GM23338 (cell line): ENCODE measurements at regions not wholly inside any gene's neighbourhood (a gene's known extent, or its start where the extent isn't known, plus 50 kb on each side); places are given as distances from the start of the nearest gene placed in this dataset.

ENCODE experiments used
- ATAC-seq: fragments of 200-7000 bp; cut with Tn5 transposase; 3 replicates; pipeline ENCODE4 v1.9.1; 2020
- DNase-seq: peaks from one replicate; pipeline ENCODE4 v3.0.0-alpha.2; 2015; ENCODE audit warnings: low spot score
- H2AFZ ChIP-seq: fragments of 200-600 bp; sonication (generic); 2 replicates; pipeline ENCODE4 v1.8.0; 2016; ENCODE audit warnings: antibody characterized with exemption, mild to moderate bottlenecking, moderate library complexity
- H3F3A ChIP-seq: fragments of 200-600 bp; sonication (generic); replicated peaks from 2 replicates; pipeline ENCODE4 v1.8.0; 2017; ENCODE audit warnings: antibody characterized with exemption, mixed run types, low read depth
- H3K27ac ChIP-seq: fragments of 200-600 bp; sonication (generic); 2 replicates; pipeline ENCODE4 v1.6.1; 2016; ENCODE audit warnings: low read depth
- H3K27me3 ChIP-seq: fragments of 200-600 bp; sonication (generic); 2 replicates; pipeline ENCODE4 v1.8.0; 2016; ENCODE audit warnings: mild to moderate bottlenecking, mixed run types, moderate library complexity; ENCODE audit not compliant: insufficient read depth
- H3K36me3 ChIP-seq: fragments of 200-600 bp; sonication (generic); 2 replicates; pipeline ENCODE4 v1.8.0; 2016; ENCODE audit warnings: mild to moderate bottlenecking; ENCODE audit not compliant: insufficient read depth
- H3K4me1 ChIP-seq: fragments of 200-600 bp; sonication (generic); 2 replicates; pipeline ENCODE4 v1.8.0; 2016; ENCODE audit warnings: mild to moderate bottlenecking, moderate library complexity; ENCODE audit not compliant: insufficient read depth
- H3K4me2 ChIP-seq: fragments of 200-600 bp; sonication (generic); 2 replicates; pipeline ENCODE4 v1.7.1; 2017; ENCODE audit warnings: mixed run types
- H3K4me3 ChIP-seq: fragments of 200-600 bp; sonication (generic); 2 replicates; pipeline ENCODE4 v1.6.1; 2016; ENCODE audit warnings: mixed run types
- H3K79me2 ChIP-seq: fragments of 200-600 bp; sonication (generic); replicated peaks from 2 replicates; pipeline ENCODE4 v1.8.0; 2017; ENCODE audit warnings: mild to moderate bottlenecking; ENCODE audit not compliant: insufficient read depth
- H3K9me2 ChIP-seq: fragments of 200-600 bp; sonication (generic); 2 replicates; pipeline ENCODE4 v1.8.0; 2017; ENCODE audit not compliant: insufficient read depth
- H4K20me1 ChIP-seq: fragments of 200-600 bp; sonication (generic); replicated peaks from 2 replicates; pipeline ENCODE4 v1.8.0; 2017; ENCODE audit warnings: mild to moderate bottlenecking; ENCODE audit not compliant: insufficient read depth
- H3K27ac Mint-ChIP-seq: 2 replicates; pipeline ENCODE4 v1.8.0; 2020; ENCODE audit warnings: inconsistent platforms, mild to moderate bottlenecking, moderate library complexity, mixed read lengths
- H3K27me3 Mint-ChIP-seq: 3 replicates; pipeline ENCODE4 v1.8.0; 2022; ENCODE audit warnings: low read depth, mild to moderate bottlenecking, moderate library complexity, mixed read lengths, inconsistent platforms; ENCODE audit not compliant: insufficient read depth, poor library complexity
- H3K36me3 Mint-ChIP-seq: 3 replicates; pipeline ENCODE4 v1.8.0; 2021; ENCODE audit warnings: low read depth, mild to moderate bottlenecking, inconsistent platforms, moderate library complexity, mixed read lengths
- H3K4me1 Mint-ChIP-seq: 3 replicates; pipeline ENCODE4 v1.8.0; 2020; ENCODE audit warnings: mild to moderate bottlenecking, inconsistent platforms, mixed read lengths
- H3K4me3 Mint-ChIP-seq: 3 replicates; pipeline ENCODE4 v1.8.0; 2021; ENCODE audit warnings: moderate library complexity, mild to moderate bottlenecking, inconsistent platforms, mixed read lengths
- H3K9me3 Mint-ChIP-seq: 3 replicates; pipeline ENCODE4 v1.8.0; 2020; ENCODE audit warnings: moderate library complexity, mild to moderate bottlenecking, inconsistent platforms, mixed read lengths
- CREB1 ChIP-seq: fragments of 250-450 bp; sonication (Bioruptor Pico); IDR thresholded peaks from 2 replicates; pipeline ENCODE4 v1.5.0; 2020; ENCODE audit warnings: low read depth, mild to moderate bottlenecking, moderate library complexity
- ETS1 ChIP-seq: IDR thresholded peaks from 2 replicates; pipeline ENCODE4 v1.6.1; 2016; ENCODE audit warnings: antibody characterized with exemption
- EZH2 ChIP-seq: fragments of 200-600 bp; sonication (generic); IDR thresholded peaks from one replicate; pipeline ENCODE4 v1.8.0; 2017; ENCODE audit warnings: antibody characterized with exemption, mild to moderate bottlenecking, low read depth; ENCODE audit not compliant: unreplicated experiment
- EZH2phosphoT487 ChIP-seq: fragments of 200-600 bp; sonication (generic); IDR thresholded peaks from one replicate; pipeline ENCODE4 v1.8.1; 2018; ENCODE audit warnings: antibody characterized with exemption; ENCODE audit not compliant: unreplicated experiment
- JUNB ChIP-seq: IDR thresholded peaks from one replicate; pipeline ENCODE4 v1.6.1; 2016; ENCODE audit warnings: antibody characterized with exemption; ENCODE audit not compliant: unreplicated experiment
- NANOG ChIP-seq: IDR thresholded peaks from 2 replicates; pipeline ENCODE4 v1.6.1; 2016; ENCODE audit warnings: antibody characterized with exemption, borderline replicate concordance
- POLR2AphosphoS5 ChIP-seq: IDR thresholded peaks from 2 replicates; pipeline ENCODE4 v1.6.1; 2016; ENCODE audit warnings: antibody characterized with exemption, low read depth
- REST ChIP-seq: IDR thresholded peaks from one replicate; pipeline ENCODE4 v1.6.1; 2018; ENCODE audit warnings: antibody characterized with exemption; ENCODE audit not compliant: unreplicated experiment
- STAT1 ChIP-seq: IDR thresholded peaks from one replicate; pipeline ENCODE4 v1.6.1; 2016; ENCODE audit warnings: antibody characterized with exemption; ENCODE audit not compliant: unreplicated experiment
- ZNF114 ChIP-seq: fragments of 250-450 bp; sonication (Bioruptor Pico); IDR thresholded peaks from 2 replicates; pipeline ENCODE4 v1.5.0; 2020; ENCODE audit warnings: mild to moderate bottlenecking, moderate library complexity
- ZNF331 ChIP-seq: fragments of 250-450 bp; sonication (Bioruptor Pico); IDR thresholded peaks from 2 replicates; pipeline ENCODE4 v1.5.0; 2020; ENCODE audit warnings: low read depth, mild to moderate bottlenecking, moderate library complexity
- TF ChIP-seq, protein P1 (sequence below): fragments of 250-450 bp; sonication (Bioruptor Pico); IDR thresholded peaks from 2 replicates; pipeline ENCODE4 v1.5.0; 2020; ENCODE audit warnings: mild to moderate bottlenecking, moderate library complexity
- TF ChIP-seq, protein P2 (sequence below), 2 experiments: fragments of 200-600 bp in 1 of 2; sonication (generic) in 1 of 2; conservative IDR thresholded peaks; 2 replicates each; pipeline versions ENCODE4 v1.5.1 to v1.6.1; 2016 to 2017; ENCODE audit warnings: antibody characterized with exemption in 2 of 2, low read depth in 2 of 2, mild to moderate bottlenecking in 2 of 2, moderate library complexity in 1 of 2

DNA sequence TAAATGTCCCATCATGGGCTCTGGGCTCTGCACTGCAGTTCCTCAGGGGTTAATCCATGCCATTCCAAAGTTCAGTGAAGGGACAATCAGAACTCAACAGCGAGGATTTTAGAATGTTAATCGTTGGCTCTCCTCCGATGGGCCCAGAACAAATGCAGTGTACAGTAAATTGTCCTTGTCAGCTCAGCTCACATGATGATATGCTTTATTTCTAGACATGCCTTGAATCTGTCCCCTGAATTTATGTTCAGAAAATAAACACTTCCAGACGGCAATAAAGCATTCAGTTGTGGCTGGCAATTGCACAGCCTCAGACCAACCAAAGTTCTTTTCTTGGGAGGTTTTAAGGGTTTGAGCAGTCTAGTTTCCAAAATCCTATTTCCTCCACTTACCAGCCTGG lies 981.2 kb downstream of the BCL11A start:
- Mint-ChIP-seq H3K9me3 (no peaks in the 10 kb centered on the region), H3K27me3 (peaks cover 3% of the 10 kb centered on the region), H3K4me3 (no peak overlapping the region), H3K36me3 (no peaks in the 10 kb centered on the region), H3K27ac (no peak overlapping the region), H3K4me1 (peaks cover 3% of the 10 kb centered on the region; the same call in 1 of the 3 replicates)
- Histone ChIP-seq H3K27ac (no peak overlapping the region), H2AFZ (no peak overlapping the region), H3F3A (no peaks in the 10 kb centered on the region), H3K4me1 (no peaks in the 10 kb centered on the region), H3K4me2 (no peak overlapping the region), H3K27me3 (no peaks in the 10 kb centered on the region), H3K9me2 (0 out of 2 replicates have a peak, but pooled peaks cover 3% of the 10 kb centered on the region), H3K36me3 (no peaks in the 10 kb centered on the region), H3K79me2 (no peaks in the 10 kb centered on the region), H4K20me1 (no peaks in the 10 kb centered on the region), H3K4me3 (no peak overlapping the region)
- ATAC-seq (no peak), DNase-seq (no peak)
- TF ChIP-seq, protein P1, sequence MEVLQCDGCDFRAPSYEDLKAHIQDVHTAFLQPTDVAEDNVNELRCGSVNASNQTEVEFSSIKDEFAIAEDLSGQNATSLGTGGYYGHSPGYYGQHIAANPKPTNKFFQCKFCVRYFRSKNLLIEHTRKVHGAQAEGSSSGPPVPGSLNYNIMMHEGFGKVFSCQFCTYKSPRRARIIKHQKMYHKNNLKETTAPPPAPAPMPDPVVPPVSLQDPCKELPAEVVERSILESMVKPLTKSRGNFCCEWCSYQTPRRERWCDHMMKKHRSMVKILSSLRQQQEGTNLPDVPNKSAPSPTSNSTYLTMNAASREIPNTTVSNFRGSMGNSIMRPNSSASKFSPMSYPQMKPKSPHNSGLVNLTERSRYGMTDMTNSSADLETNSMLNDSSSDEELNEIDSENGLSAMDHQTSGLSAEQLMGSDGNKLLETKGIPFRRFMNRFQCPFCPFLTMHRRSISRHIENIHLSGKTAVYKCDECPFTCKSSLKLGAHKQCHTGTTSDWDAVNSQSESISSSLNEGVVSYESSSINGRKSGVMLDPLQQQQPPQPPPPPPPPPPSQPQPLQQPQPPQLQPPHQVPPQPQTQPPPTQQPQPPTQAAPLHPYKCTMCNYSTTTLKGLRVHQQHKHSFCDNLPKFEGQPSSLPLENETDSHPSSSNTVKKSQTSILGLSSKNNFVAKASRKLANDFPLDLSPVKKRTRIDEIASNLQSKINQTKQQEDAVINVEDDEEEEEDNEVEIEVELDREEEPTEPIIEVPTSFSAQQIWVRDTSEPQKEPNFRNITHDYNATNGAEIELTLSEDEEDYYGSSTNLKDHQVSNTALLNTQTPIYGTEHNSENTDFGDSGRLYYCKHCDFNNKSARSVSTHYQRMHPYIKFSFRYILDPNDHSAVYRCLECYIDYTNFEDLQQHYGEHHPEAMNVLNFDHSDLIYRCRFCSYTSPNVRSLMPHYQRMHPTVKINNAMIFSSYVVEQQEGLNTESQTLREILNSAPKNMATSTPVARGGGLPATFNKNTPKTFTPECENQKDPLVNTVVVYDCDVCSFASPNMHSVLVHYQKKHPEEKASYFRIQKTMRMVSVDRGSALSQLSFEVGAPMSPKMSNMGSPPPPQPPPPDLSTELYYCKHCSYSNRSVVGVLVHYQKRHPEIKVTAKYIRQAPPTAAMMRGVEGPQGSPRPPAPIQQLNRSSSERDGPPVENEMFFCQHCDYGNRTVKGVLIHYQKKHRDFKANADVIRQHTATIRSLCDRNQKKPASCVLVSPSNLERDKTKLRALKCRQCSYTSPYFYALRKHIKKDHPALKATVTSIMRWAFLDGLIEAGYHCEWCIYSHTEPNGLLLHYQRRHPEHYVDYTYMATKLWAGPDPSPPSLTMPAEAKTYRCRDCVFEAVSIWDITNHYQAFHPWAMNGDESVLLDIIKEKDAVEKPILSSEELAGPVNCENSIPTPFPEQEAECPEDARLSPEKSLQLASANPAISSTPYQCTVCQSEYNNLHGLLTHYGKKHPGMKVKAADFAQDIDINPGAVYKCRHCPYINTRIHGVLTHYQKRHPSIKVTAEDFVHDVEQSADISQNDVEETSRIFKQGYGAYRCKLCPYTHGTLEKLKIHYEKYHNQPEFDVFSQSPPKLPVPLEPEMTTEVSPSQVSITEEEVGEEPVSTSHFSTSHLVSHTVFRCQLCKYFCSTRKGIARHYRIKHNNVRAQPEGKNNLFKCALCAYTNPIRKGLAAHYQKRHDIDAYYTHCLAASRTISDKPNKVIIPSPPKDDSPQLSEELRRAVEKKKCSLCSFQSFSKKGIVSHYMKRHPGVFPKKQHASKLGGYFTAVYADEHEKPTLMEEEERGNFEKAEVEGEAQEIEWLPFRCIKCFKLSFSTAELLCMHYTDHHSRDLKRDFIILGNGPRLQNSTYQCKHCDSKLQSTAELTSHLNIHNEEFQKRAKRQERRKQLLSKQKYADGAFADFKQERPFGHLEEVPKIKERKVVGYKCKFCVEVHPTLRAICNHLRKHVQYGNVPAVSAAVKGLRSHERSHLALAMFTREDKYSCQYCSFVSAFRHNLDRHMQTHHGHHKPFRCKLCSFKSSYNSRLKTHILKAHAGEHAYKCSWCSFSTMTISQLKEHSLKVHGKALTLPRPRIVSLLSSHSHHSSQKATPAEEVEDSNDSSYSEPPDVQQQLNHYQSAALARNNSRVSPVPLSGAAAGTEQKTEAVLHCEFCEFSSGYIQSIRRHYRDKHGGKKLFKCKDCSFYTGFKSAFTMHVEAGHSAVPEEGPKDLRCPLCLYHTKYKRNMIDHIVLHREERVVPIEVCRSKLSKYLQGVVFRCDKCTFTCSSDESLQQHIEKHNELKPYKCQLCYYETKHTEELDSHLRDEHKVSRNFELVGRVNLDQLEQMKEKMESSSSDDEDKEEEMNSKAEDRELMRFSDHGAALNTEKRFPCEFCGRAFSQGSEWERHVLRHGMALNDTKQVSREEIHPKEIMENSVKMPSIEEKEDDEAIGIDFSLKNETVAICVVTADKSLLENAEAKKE (CRISPR knock-in tag), result no peak
- no peak for TF ChIP-seq EZH2
- TF ChIP-seq ETS1, result no peak
- no peak for TF ChIP-seq JUNB
- TF ChIP-seq, protein P2, sequence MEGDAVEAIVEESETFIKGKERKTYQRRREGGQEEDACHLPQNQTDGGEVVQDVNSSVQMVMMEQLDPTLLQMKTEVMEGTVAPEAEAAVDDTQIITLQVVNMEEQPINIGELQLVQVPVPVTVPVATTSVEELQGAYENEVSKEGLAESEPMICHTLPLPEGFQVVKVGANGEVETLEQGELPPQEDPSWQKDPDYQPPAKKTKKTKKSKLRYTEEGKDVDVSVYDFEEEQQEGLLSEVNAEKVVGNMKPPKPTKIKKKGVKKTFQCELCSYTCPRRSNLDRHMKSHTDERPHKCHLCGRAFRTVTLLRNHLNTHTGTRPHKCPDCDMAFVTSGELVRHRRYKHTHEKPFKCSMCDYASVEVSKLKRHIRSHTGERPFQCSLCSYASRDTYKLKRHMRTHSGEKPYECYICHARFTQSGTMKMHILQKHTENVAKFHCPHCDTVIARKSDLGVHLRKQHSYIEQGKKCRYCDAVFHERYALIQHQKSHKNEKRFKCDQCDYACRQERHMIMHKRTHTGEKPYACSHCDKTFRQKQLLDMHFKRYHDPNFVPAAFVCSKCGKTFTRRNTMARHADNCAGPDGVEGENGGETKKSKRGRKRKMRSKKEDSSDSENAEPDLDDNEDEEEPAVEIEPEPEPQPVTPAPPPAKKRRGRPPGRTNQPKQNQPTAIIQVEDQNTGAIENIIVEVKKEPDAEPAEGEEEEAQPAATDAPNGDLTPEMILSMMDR (conservative IDR thresholded peaks at IDR 0.05; ENCODE audit: low read depth in 2 of 2), result no peak
- no peak for TF ChIP-seq POLR2AphosphoS5
- no peak for TF ChIP-seq REST
- no peak for TF ChIP-seq STAT1
- TF ChIP-seq CREB1, result no peak
- no peak for TF ChIP-seq ZNF114 (CRISPR knock-in tag)
- TF ChIP-seq NANOG, result no peak
- no peak for TF ChIP-seq EZH2phosphoT487
- TF ChIP-seq ZNF331 (CRISPR knock-in tag), result no peak
